Mammary epithelial cell (primary cell): ENCODE measurements at regions not wholly inside any gene's neighbourhood (a gene's known extent, or its start where the extent isn't known, plus 50 kb on each side); places are given as distances from the start of the nearest gene placed in this dataset.

Source experiments
- EZH2 ChIP-seq: IDR thresholded peaks from 2 replicates; pipeline ENCODE4 v1.6.1; 2012; ENCODE audit warnings: low read length, inconsistent platforms, borderline replicate concordance
- TF ChIP-seq, protein P1 (sequence below), 2 donors: IDR thresholded peaks in 1 of 2; conservative IDR thresholded peaks in 1 of 2; 2 replicates each; pipeline ENCODE4 v1.5.1; 2011 to 2012; ENCODE audit warnings: inconsistent platforms in 2 of 2, low read length in 2 of 2, mild to moderate bottlenecking in 2 of 2, control low read depth in 1 of 2, low read depth in 1 of 2; ENCODE audit not compliant: insufficient read depth in 1 of 2; ENCODE audit errors: extremely low read depth in 1 of 2

DNA sequence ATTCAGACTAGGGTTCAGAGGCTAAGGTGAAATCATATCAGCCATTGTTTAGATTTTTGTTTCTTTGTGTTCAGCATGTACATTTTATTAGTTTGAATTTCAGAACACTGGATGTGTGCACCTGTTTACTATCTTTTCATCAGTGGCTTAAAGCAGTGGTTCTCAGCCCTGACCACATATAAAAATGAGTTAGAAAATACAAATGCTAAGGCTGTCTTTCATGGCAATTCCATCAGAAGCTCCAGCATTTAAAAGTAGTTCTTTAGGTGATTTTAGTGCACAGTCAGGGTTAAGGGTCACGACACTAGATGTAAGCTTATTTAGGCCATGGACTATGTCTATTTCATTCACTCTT is 213.5 kb downstream of the NECTIN3 start:
- no peak for TF ChIP-seq EZH2
- TF ChIP-seq, protein P1, sequence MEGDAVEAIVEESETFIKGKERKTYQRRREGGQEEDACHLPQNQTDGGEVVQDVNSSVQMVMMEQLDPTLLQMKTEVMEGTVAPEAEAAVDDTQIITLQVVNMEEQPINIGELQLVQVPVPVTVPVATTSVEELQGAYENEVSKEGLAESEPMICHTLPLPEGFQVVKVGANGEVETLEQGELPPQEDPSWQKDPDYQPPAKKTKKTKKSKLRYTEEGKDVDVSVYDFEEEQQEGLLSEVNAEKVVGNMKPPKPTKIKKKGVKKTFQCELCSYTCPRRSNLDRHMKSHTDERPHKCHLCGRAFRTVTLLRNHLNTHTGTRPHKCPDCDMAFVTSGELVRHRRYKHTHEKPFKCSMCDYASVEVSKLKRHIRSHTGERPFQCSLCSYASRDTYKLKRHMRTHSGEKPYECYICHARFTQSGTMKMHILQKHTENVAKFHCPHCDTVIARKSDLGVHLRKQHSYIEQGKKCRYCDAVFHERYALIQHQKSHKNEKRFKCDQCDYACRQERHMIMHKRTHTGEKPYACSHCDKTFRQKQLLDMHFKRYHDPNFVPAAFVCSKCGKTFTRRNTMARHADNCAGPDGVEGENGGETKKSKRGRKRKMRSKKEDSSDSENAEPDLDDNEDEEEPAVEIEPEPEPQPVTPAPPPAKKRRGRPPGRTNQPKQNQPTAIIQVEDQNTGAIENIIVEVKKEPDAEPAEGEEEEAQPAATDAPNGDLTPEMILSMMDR (conservative IDR thresholded peaks at IDR 0.05 in 1 of 2, IDR thresholded peaks at IDR 0.05 in 1 of 2; ENCODE audit: extremely low read depth in 1 of 2, insufficient read depth in 1 of 2, low read depth in 1 of 2, low read length in 2 of 2) = no peak
